GM03348 (cell line): ENCODE measurements at regions not wholly inside any gene's neighbourhood (a gene's known extent, or its start where the extent isn't known, plus 50 kb on each side); places are given as distances from the start of the nearest gene placed in this dataset.

Experiments
- DNase-seq: peaks from one replicate; pipeline ENCODE4 v3.0.0; 2012; ENCODE audit warnings: low spot score

- DNase-seq = no peak
These were observed 127.6 kb upstream of the MID1 start for GRCh38 chrX:10747975-10748374.

GRCh38 chrX:10749113-10749512, 128.7 kb upstream of the MID1 start:
- peak; percentile 31 for DNase-seq

GRCh38 chrX:10750581-10750980, 130.2 kb upstream of the MID1 start:
- no peak for DNase-seq

GRCh38 chrX:10753116-10753515, 132.7 kb upstream of the MID1 start:
- no peak for DNase-seq

GRCh38 chrX:10754445-10754844, 134.1 kb upstream of the MID1 start:
- no peak for DNase-seq

GRCh38 chrX:10755439-10756334, 135.3 kb upstream of the MID1 start:
- DNase-seq = peak; percentile 53

- DNase-seq = peak; percentile 65
These were observed 136.1 kb upstream of the MID1 start for GRCh38 chrX:10756441-10756840.

GRCh38 chrX:10759141-10759799, 138.9 kb upstream of the MID1 start:
- DNase-seq = peak; percentile 7

- no peak for DNase-seq
These were observed 141.1 kb upstream of the MID1 start for GRCh38 chrX:10761447-10761846.

- peak; percentile 43 for DNase-seq
These were observed 148.8 kb upstream of the MID1 start for GRCh38 chrX:10769195-10769594.

GRCh38 chrX:10769696-10770619, 149.6 kb upstream of the MID1 start:
- peak; percentile 37 for DNase-seq

- DNase-seq = no peak
These were observed 152.9 kb upstream of the MID1 start for GRCh38 chrX:10773318-10773717.

- no peak for DNase-seq
These were observed 161.6 kb upstream of the MID1 start for GRCh38 chrX:10781847-10782530.

- DNase-seq = no peak
These were observed 163.1 kb upstream of the MID1 start for GRCh38 chrX:10783451-10783995.

GRCh38 chrX:10787264-10787663, 166.9 kb upstream of the MID1 start:
- DNase-seq = no peak

GRCh38 chrX:10794203-10794630, 173.8 kb upstream of the MID1 start:
- no peak for DNase-seq

GRCh38 chrX:10795721-10796120, 175.3 kb upstream of the MID1 start:
- no peak for DNase-seq

- no peak for DNase-seq
These were observed 177.1 kb upstream of the MID1 start for GRCh38 chrX:10797466-10797865.

GRCh38 chrX:10798041-10798440, 177.7 kb upstream of the MID1 start:
- DNase-seq = no peak

- DNase-seq = no peak
These were observed 180.4 kb upstream of the MID1 start for GRCh38 chrX:10800796-10801195.

GRCh38 chrX:10811111-10811510, 190.7 kb upstream of the MID1 start:
- DNase-seq = no peak
